Uterus (tissue), 3 donors: ENCODE measurements at regions not wholly inside any gene's neighbourhood (a gene's known extent, or its start where the extent isn't known, plus 50 kb on each side); places are given as distances from the start of the nearest gene placed in this dataset.
"Not testable (repeated sequence)": the region's sequence is repeated elsewhere in the genome, so short reads cannot be mapped to it uniquely, and the experiment has no call there.

Source experiments
- DNase-seq, 2 donors: peaks; one replicate each; pipeline ENCODE4 v3.0.0-alpha.2; 2019 to 2020
- H3K27ac ChIP-seq, 2 donors: fragments of 200-600 bp; sonication (generic); 1 replicate in 1 of 2; 2 replicates in 1 of 2; pipeline ENCODE4 v1.5.1; 2016 to 2018
- H3K27me3 ChIP-seq, 2 donors: fragments of 200-600 bp; sonication (generic); one replicate each; pipeline ENCODE4 v1.5.1; 2018 to 2019; ENCODE audit warnings: control low read depth in 1 of 2
- H3K36me3 ChIP-seq, 2 donors: fragments of 200-600 bp; sonication (generic); one replicate each; pipeline ENCODE4 v1.5.1; 2019; ENCODE audit warnings: control low read depth in 1 of 2
- H3K4me1 ChIP-seq, 2 donors: fragments of 200-600 bp; sonication (generic); one replicate each; pipeline ENCODE4 v1.5.1; 2018 to 2019; ENCODE audit warnings: control low read depth in 1 of 2
- H3K4me3 ChIP-seq, 2 donors: fragments of 200-600 bp; sonication (generic); 1 replicate in 1 of 2; 2 replicates in 1 of 2; pipeline ENCODE4 v1.5.1; 2018 to 2019; ENCODE audit warnings: mild to moderate bottlenecking in 1 of 2
- H3K9me3 ChIP-seq, 2 donors: fragments of 200-600 bp; sonication (generic); one replicate each; pipeline ENCODE4 v1.5.1; 2019; ENCODE audit warnings: control low read depth in 1 of 2
- CTCF ChIP-seq, 4 experiments: fragments of 200-600 bp in 2 of 4; fragments of 450-650 bp in 2 of 4; sonication (generic) in 2 of 4; IDR thresholded peaks; one replicate each; pipeline ENCODE4 v1.5.1; 2016 to 2019; ENCODE audit warnings: antibody characterized with exemption in 4 of 4, mild to moderate bottlenecking in 2 of 4, moderate library complexity in 1 of 4
- POLR2A ChIP-seq, 2 donors: fragments of 450-650 bp; IDR thresholded peaks; one replicate each; pipeline ENCODE4 v1.6.1; 2016; ENCODE audit warnings: antibody characterized with exemption in 2 of 2, mild to moderate bottlenecking in 1 of 2, moderate library complexity in 1 of 2
- intact Hi-C: fragments of 100-400 bp; cut with DNase I; formaldehyde crosslinking; loops from one replicate; pipeline ENCODE4 v1.15.1; 2023; ENCODE audit warnings: low total_unique reads
- donor health status: DM: yes; HTN: yes; CAD: no.

GRCh38 chr17:6927290-6928126 lies 68.3 kb upstream of the ALOX12 start:
- Histone ChIP-seq H3K4me3 (no peak overlapping the region), H3K4me1 (no peaks in the 10 kb centered on the region), H3K36me3 (no peaks in the 10 kb centered on the region), H3K27ac (no peak overlapping the region), H3K27me3 (no peaks in the 10 kb centered on the region), H3K9me3 (no peaks in the 10 kb centered on the region)
- no peak for TF ChIP-seq POLR2A (IDR thresholded peaks at IDR 0.05)
- no peak for TF ChIP-seq CTCF (IDR thresholded peaks at IDR 0.05)
- intact Hi-C loops = no loop called here
- DNase-seq = no peak

GRCh38 chr17:6928193-6928592 lies 67.7 kb upstream of the ALOX12 start:
- H3K4me1 ChIP-seq = no peaks in the 10 kb centered on the region
- intact Hi-C loops = no loop called here
- no peak for DNase-seq
- H3K4me3 ChIP-seq = no peak overlapping the region
- no peaks in the 10 kb centered on the region for H3K27me3 ChIP-seq
- H3K36me3 ChIP-seq = no peaks in the 10 kb centered on the region
- no peak overlapping the region for H3K27ac ChIP-seq
- no peaks in the 10 kb centered on the region for H3K9me3 ChIP-seq
- TF ChIP-seq POLR2A (IDR thresholded peaks at IDR 0.05) = no peak
- TF ChIP-seq CTCF (IDR thresholded peaks at IDR 0.05) = no peak

- intact Hi-C loops = no loop called here
- H3K4me3 ChIP-seq = no peak overlapping the region
- H3K9me3 ChIP-seq = no peaks in the 10 kb centered on the region
- no peak overlapping the region for H3K27ac ChIP-seq
- DNase-seq = no peak
- H3K27me3 ChIP-seq = no peaks in the 10 kb centered on the region
- TF ChIP-seq CTCF (IDR thresholded peaks at IDR 0.05) (no peak), POLR2A (IDR thresholded peaks at IDR 0.05) (no peak)
- no peaks in the 10 kb centered on the region for H3K36me3 ChIP-seq
- H3K4me1 ChIP-seq = no peaks in the 10 kb centered on the region
These were observed 65.1 kb upstream of the ALOX12 start for GRCh38 chr17:6930749-6931148.

- H3K4me1 ChIP-seq, intact Hi-C loops, DNase-seq: not testable (repeated sequence)
These were observed 61.3 kb upstream of the ALOX12 start for GRCh38 chr17:6934544-6934943.

GRCh38 chr17:6936370-6937028 lies 59.4 kb upstream of the ALOX12 start:
- peak; percentile 27 to 32 for DNase-seq
- no peak for TF ChIP-seq CTCF (IDR thresholded peaks at IDR 0.05)
- TF ChIP-seq POLR2A (IDR thresholded peaks at IDR 0.05) = peak in 1 of 2 donors; percentile 39
- Histone ChIP-seq H3K4me3 (peak overlapping the region; percentile 19 to 26), H3K4me1 (no peaks in the 10 kb centered on the region), H3K9me3 (no peaks in the 10 kb centered on the region), H3K27ac (peak overlapping the region in 1 of 2 donors; percentile 67), H3K36me3 (no peaks in the 10 kb centered on the region), H3K27me3 (no peaks in the 10 kb centered on the region)
- intact Hi-C loops = no loop called here

More at GRCh38 chr17:6934544-6934943, 61.3 kb upstream of the ALOX12 start:
- H3K36me3 ChIP-seq, H3K27ac ChIP-seq, H3K27me3 ChIP-seq, H3K4me3 ChIP-seq, H3K9me3 ChIP-seq: not testable (repeated sequence)
